ENCODE measurements at regions not wholly inside any gene's neighbourhood (a gene's known extent, or its start where the extent isn't known, plus 50 kb on each side); places are given as distances from the start of the nearest gene placed in this dataset.

DNA sequence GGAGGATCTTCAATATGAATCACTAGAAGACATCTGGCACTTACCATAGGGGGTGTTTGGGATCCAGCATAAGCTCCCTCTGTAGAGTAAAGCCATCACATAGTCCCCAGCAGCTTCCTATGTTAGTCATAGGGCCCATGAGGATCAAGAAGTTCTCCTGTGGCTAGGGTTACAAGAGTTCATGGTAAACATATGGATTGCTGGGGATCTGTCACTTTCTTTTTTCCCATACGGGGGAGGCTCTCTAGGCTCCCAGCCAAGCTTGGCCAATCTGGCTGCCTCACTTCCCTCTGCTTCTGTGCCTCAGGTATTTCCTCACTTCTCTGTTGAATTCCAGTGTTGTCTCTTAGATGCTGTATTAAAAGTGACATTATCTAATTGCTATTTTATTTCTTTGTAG lies 597.9 kb downstream of the PDCD6IP start:
- TF ChIP-seq, protein P1, sequence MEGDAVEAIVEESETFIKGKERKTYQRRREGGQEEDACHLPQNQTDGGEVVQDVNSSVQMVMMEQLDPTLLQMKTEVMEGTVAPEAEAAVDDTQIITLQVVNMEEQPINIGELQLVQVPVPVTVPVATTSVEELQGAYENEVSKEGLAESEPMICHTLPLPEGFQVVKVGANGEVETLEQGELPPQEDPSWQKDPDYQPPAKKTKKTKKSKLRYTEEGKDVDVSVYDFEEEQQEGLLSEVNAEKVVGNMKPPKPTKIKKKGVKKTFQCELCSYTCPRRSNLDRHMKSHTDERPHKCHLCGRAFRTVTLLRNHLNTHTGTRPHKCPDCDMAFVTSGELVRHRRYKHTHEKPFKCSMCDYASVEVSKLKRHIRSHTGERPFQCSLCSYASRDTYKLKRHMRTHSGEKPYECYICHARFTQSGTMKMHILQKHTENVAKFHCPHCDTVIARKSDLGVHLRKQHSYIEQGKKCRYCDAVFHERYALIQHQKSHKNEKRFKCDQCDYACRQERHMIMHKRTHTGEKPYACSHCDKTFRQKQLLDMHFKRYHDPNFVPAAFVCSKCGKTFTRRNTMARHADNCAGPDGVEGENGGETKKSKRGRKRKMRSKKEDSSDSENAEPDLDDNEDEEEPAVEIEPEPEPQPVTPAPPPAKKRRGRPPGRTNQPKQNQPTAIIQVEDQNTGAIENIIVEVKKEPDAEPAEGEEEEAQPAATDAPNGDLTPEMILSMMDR (IDR thresholded peaks at IDR 0.05), result no peak
- TF ChIP-seq POLR2A (IDR thresholded peaks at IDR 0.05), result no peak
- no peak for TF ChIP-seq EP300 (IDR thresholded peaks at IDR 0.05)

All from tibial nerve (tissue), 4 donors.